ENCODE measurements at regions not wholly inside any gene's neighbourhood (a gene's known extent, or its start where the extent isn't known, plus 50 kb on each side); places are given as distances from the start of the nearest gene placed in this dataset.

- H3K27ac ChIP-seq: no peak overlapping the region
- no peak for TF ChIP-seq ZFX (IDR thresholded peaks at IDR 0.05)
- TF ChIP-seq, protein P1, sequence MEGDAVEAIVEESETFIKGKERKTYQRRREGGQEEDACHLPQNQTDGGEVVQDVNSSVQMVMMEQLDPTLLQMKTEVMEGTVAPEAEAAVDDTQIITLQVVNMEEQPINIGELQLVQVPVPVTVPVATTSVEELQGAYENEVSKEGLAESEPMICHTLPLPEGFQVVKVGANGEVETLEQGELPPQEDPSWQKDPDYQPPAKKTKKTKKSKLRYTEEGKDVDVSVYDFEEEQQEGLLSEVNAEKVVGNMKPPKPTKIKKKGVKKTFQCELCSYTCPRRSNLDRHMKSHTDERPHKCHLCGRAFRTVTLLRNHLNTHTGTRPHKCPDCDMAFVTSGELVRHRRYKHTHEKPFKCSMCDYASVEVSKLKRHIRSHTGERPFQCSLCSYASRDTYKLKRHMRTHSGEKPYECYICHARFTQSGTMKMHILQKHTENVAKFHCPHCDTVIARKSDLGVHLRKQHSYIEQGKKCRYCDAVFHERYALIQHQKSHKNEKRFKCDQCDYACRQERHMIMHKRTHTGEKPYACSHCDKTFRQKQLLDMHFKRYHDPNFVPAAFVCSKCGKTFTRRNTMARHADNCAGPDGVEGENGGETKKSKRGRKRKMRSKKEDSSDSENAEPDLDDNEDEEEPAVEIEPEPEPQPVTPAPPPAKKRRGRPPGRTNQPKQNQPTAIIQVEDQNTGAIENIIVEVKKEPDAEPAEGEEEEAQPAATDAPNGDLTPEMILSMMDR (conservative IDR thresholded peaks at IDR 0.05): no peak
Measured at GRCh38 chr6:7468382-7469081, 72.9 kb upstream of the DSP start.

DNA sequence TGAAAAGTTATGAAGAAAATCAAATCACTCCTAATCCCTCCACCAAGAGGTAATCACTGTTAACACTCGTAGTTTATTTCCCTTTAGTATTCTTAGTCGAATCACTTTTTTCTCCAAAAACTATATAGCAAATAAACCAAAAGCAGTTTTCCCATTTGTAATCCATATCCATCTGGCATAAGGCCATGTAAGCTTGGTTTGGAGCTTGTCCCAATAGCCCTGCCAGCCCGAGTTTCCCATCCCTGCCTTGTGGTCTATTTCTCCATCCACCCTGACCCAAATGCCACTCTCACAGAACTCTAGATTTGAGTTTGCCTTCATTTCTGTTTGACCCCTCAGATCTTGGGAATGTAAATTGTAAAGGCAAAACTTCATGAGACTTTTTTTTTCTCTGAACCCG, 71.8 kb upstream of the DSP start:
- no peak for TF ChIP-seq ZFX (IDR thresholded peaks at IDR 0.05)
- TF ChIP-seq, protein P1 (conservative IDR thresholded peaks at IDR 0.05): no peak
- H3K27ac ChIP-seq: no peak overlapping the region

DNA sequence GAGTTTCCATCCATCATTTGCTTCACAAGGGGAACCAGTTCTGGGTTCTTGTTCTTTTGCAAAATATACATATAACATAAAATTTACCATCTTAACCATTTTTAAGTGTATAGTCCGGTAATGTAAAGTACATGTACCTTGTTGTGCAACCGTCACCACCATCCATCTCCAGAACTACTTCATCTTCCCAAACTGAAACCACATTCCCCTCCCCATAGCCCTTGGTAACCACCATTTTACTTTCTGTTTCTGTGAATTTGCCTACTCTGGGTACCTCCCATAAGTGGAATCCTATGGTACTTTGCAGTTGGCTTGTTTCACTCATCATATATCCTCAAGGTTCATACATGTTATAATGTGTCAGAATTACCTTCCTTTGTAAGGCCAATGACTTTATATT, 70.3 kb upstream of the DSP start:
- TF ChIP-seq, protein P1 (conservative IDR thresholded peaks at IDR 0.05): no peak
- TF ChIP-seq ZFX (IDR thresholded peaks at IDR 0.05): no peak
- no peak overlapping the region for H3K27ac ChIP-seq

GRCh38 chr6:7473805-7474719, 67.4 kb upstream of the DSP start:
- no peak for TF ChIP-seq ZFX (IDR thresholded peaks at IDR 0.05)
- TF ChIP-seq, protein P1 (conservative IDR thresholded peaks at IDR 0.05): no peak
- H3K27ac ChIP-seq: no peak overlapping the region

DNA sequence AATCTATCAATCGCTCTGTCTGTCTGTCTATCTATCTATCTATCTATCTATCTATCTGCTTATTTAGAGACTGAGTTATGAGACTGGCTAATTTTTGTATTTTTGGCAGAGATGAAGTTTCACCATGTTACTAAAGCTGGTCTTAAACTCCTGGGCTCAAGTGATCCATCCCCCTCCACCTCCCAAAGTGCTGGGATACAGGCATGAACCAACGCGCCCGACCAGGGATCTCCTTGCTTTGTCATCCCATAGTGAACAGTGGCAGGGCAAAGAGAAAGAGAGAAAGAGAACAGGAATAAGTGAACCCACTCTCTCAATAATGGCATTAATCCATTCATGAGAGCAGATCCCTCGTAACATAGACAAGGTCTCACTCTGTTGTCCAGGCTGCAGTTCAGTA, 66.4 kb upstream of the DSP start:
- no peak overlapping the region for H3K27ac ChIP-seq

DNA sequence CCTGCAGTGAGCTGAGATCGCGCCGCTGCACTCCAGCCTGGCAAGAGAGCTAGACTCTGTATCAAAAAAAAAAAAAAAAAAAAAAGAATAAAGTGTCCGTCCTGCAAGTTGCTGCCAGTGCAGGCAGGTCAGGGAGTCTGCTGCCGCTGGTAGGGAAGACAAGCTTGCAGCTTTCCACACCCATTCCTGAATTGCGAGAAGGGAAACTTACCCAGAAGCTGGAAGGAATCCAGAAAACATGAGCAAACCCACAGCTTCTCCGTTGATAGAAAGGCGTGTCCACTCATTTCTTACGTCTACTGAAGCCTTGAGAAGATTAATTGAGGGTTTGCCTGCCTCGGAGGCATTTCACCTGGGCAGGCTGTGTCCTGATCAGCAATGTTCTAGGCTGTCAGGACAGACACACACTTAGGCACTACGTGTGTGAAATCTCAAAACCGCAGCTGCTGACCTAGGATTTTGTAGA, 61.6 kb upstream of the DSP start:
- TF ChIP-seq, protein P1 (conservative IDR thresholded peaks at IDR 0.05): no peak
- TF ChIP-seq ZFX (IDR thresholded peaks at IDR 0.05): no peak
- H3K27ac ChIP-seq: peak overlapping the region; percentile 15; the same call in 1 of the 2 replicates

More for the DNA sequence above, 66.4 kb upstream of the DSP start:
- no peak for TF ChIP-seq ZFX (IDR thresholded peaks at IDR 0.05)

GRCh38 chr6:7484666-7485065, 56.8 kb upstream of the DSP start:
- no peak for TF ChIP-seq ZFX (IDR thresholded peaks at IDR 0.05)
- TF ChIP-seq, protein P1 (conservative IDR thresholded peaks at IDR 0.05): no peak
- no peak overlapping the region for H3K27ac ChIP-seq
